OCI-LY1 (cell line): ENCODE measurements at regions not wholly inside any gene's neighbourhood (a gene's known extent, or its start where the extent isn't known, plus 50 kb on each side); places are given as distances from the start of the nearest gene placed in this dataset.

ENCODE experiments used
- H2AFZ ChIP-seq: fragments of 200-600 bp; sonication (generic), shearing (Covaris generic); 2 replicates; pipeline ENCODE4 v1.6.0; 2014; ENCODE audit warnings: antibody characterized with exemption, mild to moderate bottlenecking, low read length
- H3F3A ChIP-seq: fragments of 200-600 bp; sonication (generic), shearing (Covaris generic); 2 replicates; pipeline ENCODE4 v1.6.0; 2014; ENCODE audit warnings: mild to moderate bottlenecking, antibody characterized with exemption, low read length, moderate library complexity; ENCODE audit not compliant: insufficient read depth
- H3K27ac ChIP-seq: fragments of 200-600 bp; sonication (generic); 2 replicates; pipeline ENCODE4 v1.5.1; 2014; ENCODE audit warnings: low read length, mixed run types, mild to moderate bottlenecking, low read depth; ENCODE audit not compliant: poor library complexity, severe bottlenecking
- H3K27me3 ChIP-seq: fragments of 200-600 bp; sonication (generic); 2 replicates; pipeline ENCODE4 v1.6.0; 2014; ENCODE audit warnings: antibody characterized with exemption, mild to moderate bottlenecking, low read length, moderate library complexity; ENCODE audit not compliant: insufficient read depth
- H3K36me3 ChIP-seq: fragments of 200-600 bp; sonication (generic); 2 replicates; pipeline ENCODE4 v1.6.1; 2014; ENCODE audit warnings: mild to moderate bottlenecking, antibody characterized with exemption, low read length, moderate library complexity, mixed read lengths; ENCODE audit not compliant: insufficient read depth
- H3K4me1 ChIP-seq: fragments of 200-600 bp; sonication (generic); 2 replicates; pipeline ENCODE4 v1.5.1; 2014; ENCODE audit warnings: mild to moderate bottlenecking, low read length, moderate library complexity; ENCODE audit not compliant: insufficient read depth, severe bottlenecking
- H3K4me2 ChIP-seq: fragments of 200-600 bp; sonication (generic), shearing (Covaris generic); 2 replicates; pipeline ENCODE4 v1.6.1; 2014; ENCODE audit warnings: low read length
- H3K4me3 ChIP-seq: fragments of 200-600 bp; sonication (generic); 2 replicates; pipeline ENCODE4 v1.5.1; 2014; ENCODE audit warnings: low read length, low read depth, mild to moderate bottlenecking, mixed read lengths; ENCODE audit not compliant: poor library complexity, severe bottlenecking
- H3K79me2 ChIP-seq: fragments of 200-600 bp; shearing (Covaris generic); 2 replicates; pipeline ENCODE4 v1.6.1; 2016; ENCODE audit warnings: mixed run types, low read length, mixed read lengths; ENCODE audit not compliant: insufficient read depth
- H3K9ac ChIP-seq: fragments of 200-600 bp; sonication (generic), shearing (Covaris generic); 2 replicates; pipeline ENCODE4 v1.6.1; 2014; ENCODE audit warnings: mild to moderate bottlenecking, low read length, mixed read lengths
- H3K9me2 ChIP-seq: fragments of 200-600 bp; sonication (generic), shearing (Covaris generic); 2 replicates; pipeline ENCODE4 v1.6.1; 2014; ENCODE audit warnings: low read depth, mild to moderate bottlenecking, low read length, mixed read lengths
- H3K9me3 ChIP-seq: fragments of 200-600 bp; shearing (Covaris generic); 2 replicates; pipeline ENCODE4 v1.6.1; 2014; ENCODE audit warnings: low read length, mixed read lengths
- H4K20me1 ChIP-seq: fragments of 200-600 bp; sonication (generic), shearing (Covaris generic); 2 replicates; pipeline ENCODE4 v1.6.0; 2016; ENCODE audit warnings: mild to moderate bottlenecking, low read length; ENCODE audit not compliant: insufficient read depth
- EZH2 ChIP-seq: fragments of 200-600 bp; sonication (generic), shearing (Covaris generic); IDR thresholded peaks from 2 replicates; pipeline ENCODE4 v1.8.0; 2017; ENCODE audit warnings: borderline replicate concordance, mixed run types, mild to moderate bottlenecking, antibody characterized with exemption, low read length, moderate library complexity, mixed read lengths
- TF ChIP-seq, protein P1 (sequence below): fragments of 200-600 bp; sonication (generic), shearing (Covaris generic); IDR thresholded peaks from 2 replicates; pipeline ENCODE4 v1.5.1; 2017; ENCODE audit warnings: mild to moderate bottlenecking, antibody characterized with exemption, low read length, moderate library complexity, mixed read lengths

DNA sequence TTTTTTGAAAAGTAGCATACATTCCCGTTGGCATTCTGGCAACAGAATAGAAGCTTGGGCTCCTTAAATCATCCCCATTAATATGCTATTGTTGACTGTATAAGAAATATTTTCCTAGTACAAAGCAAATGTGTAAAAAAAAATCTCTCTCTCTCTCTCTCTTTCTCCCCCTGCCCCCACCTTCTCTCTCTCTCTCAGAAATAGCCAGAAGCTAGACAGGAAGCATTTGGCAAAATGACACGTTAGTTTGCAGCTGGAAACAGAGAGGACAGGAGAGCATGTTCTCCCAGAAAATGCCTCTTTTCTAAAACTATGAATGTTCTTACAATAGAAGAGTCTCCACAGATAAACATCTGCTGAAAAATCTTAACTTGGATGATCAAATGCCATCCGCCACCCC lies 59.6 kb upstream of the AKR1E2 start:
- Histone ChIP-seq H3K4me1 (no peaks in the 10 kb centered on the region), H3K27me3 (no peaks in the 10 kb centered on the region), H4K20me1 (no peaks in the 10 kb centered on the region), H3K36me3 (no peaks in the 10 kb centered on the region), H3F3A (no peaks in the 10 kb centered on the region), H3K4me2 (no peak overlapping the region), H3K27ac (no peak overlapping the region), H3K9ac (no peak overlapping the region), H3K79me2 (no peaks in the 10 kb centered on the region), H3K4me3 (no peak overlapping the region), H2AFZ (no peak overlapping the region), H3K9me3 (no peaks in the 10 kb centered on the region), H3K9me2 (no peaks in the 10 kb centered on the region)
- TF ChIP-seq, protein P1, sequence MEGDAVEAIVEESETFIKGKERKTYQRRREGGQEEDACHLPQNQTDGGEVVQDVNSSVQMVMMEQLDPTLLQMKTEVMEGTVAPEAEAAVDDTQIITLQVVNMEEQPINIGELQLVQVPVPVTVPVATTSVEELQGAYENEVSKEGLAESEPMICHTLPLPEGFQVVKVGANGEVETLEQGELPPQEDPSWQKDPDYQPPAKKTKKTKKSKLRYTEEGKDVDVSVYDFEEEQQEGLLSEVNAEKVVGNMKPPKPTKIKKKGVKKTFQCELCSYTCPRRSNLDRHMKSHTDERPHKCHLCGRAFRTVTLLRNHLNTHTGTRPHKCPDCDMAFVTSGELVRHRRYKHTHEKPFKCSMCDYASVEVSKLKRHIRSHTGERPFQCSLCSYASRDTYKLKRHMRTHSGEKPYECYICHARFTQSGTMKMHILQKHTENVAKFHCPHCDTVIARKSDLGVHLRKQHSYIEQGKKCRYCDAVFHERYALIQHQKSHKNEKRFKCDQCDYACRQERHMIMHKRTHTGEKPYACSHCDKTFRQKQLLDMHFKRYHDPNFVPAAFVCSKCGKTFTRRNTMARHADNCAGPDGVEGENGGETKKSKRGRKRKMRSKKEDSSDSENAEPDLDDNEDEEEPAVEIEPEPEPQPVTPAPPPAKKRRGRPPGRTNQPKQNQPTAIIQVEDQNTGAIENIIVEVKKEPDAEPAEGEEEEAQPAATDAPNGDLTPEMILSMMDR, result no peak
- no peak for TF ChIP-seq EZH2

DNA sequence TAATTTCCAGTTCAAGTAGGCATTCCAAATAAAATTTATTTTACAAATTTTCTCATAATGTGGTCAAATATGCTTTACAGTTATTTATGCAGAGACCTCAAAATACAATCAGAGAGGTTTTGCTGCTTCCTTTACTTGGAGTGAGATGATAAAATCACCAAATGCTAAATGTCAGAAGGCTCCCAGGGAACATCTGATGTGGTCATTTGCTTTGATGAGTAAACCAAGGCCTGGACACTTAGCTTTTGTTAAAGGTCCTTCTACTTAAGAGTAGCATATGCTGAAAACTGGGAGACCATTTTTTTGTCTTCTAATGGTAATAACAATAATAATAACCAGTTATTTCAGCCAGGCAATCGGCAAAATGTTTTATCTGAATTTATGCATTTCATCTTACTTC lies 60.6 kb upstream of the AKR1E2 start:
- H3K36me3 ChIP-seq, result no peaks in the 10 kb centered on the region
- no peak overlapping the region for H2AFZ ChIP-seq
- no peaks in the 10 kb centered on the region for H3K9me2 ChIP-seq
- H3K9me3 ChIP-seq, result no peaks in the 10 kb centered on the region
- H4K20me1 ChIP-seq, result no peaks in the 10 kb centered on the region
- no peaks in the 10 kb centered on the region for H3K79me2 ChIP-seq
- H3K9ac ChIP-seq, result no peak overlapping the region
- no peaks in the 10 kb centered on the region for H3K4me1 ChIP-seq
- no peak overlapping the region for H3K27ac ChIP-seq
- H3K4me3 ChIP-seq, result no peak overlapping the region
- H3K4me2 ChIP-seq, result no peak overlapping the region
- TF ChIP-seq, protein P1, result no peak
- TF ChIP-seq EZH2, result no peak
- no peaks in the 10 kb centered on the region for H3F3A ChIP-seq
- H3K27me3 ChIP-seq, result no peaks in the 10 kb centered on the region

DNA sequence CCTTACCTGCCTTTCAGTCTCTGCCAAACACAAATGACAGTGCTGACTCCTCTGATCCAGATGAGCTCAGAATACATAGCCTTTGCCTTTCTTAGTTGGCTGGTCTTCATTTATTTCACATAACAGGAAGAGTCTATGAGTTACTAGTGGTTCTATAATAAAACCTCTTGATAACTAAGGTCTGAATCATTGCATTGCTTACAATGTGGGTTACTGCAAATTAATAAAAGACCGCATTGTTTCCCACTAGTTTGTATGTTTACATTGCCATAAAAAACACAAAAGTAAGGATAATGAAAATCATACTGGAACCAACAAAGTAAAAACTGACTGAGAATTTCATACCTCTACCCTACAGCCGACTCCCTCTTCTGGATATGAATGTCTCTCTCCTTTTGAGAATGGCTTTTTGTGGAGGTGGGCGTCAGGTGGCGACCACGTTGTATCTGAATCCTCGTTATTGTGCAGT lies 62.0 kb upstream of the AKR1E2 start:
- Histone ChIP-seq H3K9me2 (no peaks in the 10 kb centered on the region), H3K27me3 (no peaks in the 10 kb centered on the region), H3K4me2 (no peak overlapping the region), H3K36me3 (no peaks in the 10 kb centered on the region), H3K79me2 (no peaks in the 10 kb centered on the region), H3F3A (no peaks in the 10 kb centered on the region), H3K27ac (no peak overlapping the region), H3K9ac (no peak overlapping the region), H3K4me1 (no peaks in the 10 kb centered on the region), H4K20me1 (no peaks in the 10 kb centered on the region), H2AFZ (no peak overlapping the region), H3K4me3 (no peak overlapping the region), H3K9me3 (no peaks in the 10 kb centered on the region)
- TF ChIP-seq, protein P1, result no peak
- no peak for TF ChIP-seq EZH2
